H9 (cell line): ENCODE measurements at regions not wholly inside any gene's neighbourhood (a gene's known extent, or its start where the extent isn't known, plus 50 kb on each side); places are given as distances from the start of the nearest gene placed in this dataset.

Experiments
- DNase-seq: peaks from one replicate; pipeline ENCODE4 v3.0.0-alpha.2; 2017
- H2AFZ ChIP-seq: one replicate; pipeline ENCODE4 v1.6.1; 2013; ENCODE audit warnings: mild to moderate bottlenecking, low read length, control low read depth, moderate library complexity
- H2AK5ac ChIP-seq: 2 replicates; pipeline ENCODE4 v1.6.1; 2013; ENCODE audit warnings: low read length, control low read depth, mixed read lengths; ENCODE audit not compliant: insufficient read length
- H2BK120ac ChIP-seq: one replicate; pipeline ENCODE4 v1.6.1; 2013; ENCODE audit warnings: low read depth, mild to moderate bottlenecking, low read length, control low read depth, inconsistent platforms; ENCODE audit not compliant: poor library complexity, severe bottlenecking
- H2BK12ac ChIP-seq: 2 replicates; pipeline ENCODE4 v1.6.1; 2013; ENCODE audit warnings: low read length, control low read depth, mixed read lengths, low read depth; ENCODE audit not compliant: insufficient read length
- H2BK15ac ChIP-seq: 2 replicates; pipeline ENCODE4 v1.6.1; 2013; ENCODE audit warnings: low read depth, low read length, control low read depth
- H2BK20ac ChIP-seq: one replicate; pipeline ENCODE4 v1.6.1; 2013; ENCODE audit warnings: low read depth, mild to moderate bottlenecking, low read length, control low read depth, inconsistent platforms; ENCODE audit not compliant: poor library complexity, severe bottlenecking
- H2BK5ac ChIP-seq: 2 replicates; pipeline ENCODE4 v1.6.1; 2013; ENCODE audit warnings: low read length, control low read depth, mixed read lengths; ENCODE audit not compliant: insufficient read length
- H3K14ac ChIP-seq: 2 replicates; pipeline ENCODE4 v1.6.1; 2013; ENCODE audit warnings: low read length, control low read depth; ENCODE audit not compliant: insufficient read depth
- H3K18ac ChIP-seq: 2 replicates; pipeline ENCODE4 v1.6.1; 2013; ENCODE audit warnings: low read depth, mild to moderate bottlenecking, mixed read lengths, low read length, control low read depth; ENCODE audit not compliant: insufficient read length
- H3K23ac ChIP-seq: 2 replicates; pipeline ENCODE4 v1.6.1; 2013; ENCODE audit warnings: low read length, control low read depth, mixed read lengths, low read depth; ENCODE audit not compliant: insufficient read length
- H3K23me2 ChIP-seq: 2 replicates; pipeline ENCODE4 v1.6.1; 2013; ENCODE audit warnings: low read depth, mild to moderate bottlenecking, mixed read lengths, low read length, control low read depth; ENCODE audit not compliant: insufficient read length, poor library complexity, severe bottlenecking
- H3K27ac ChIP-seq: 2 replicates; pipeline ENCODE4 v1.5.1; 2013; ENCODE audit warnings: low read length, control low read depth, mixed read lengths, low read depth; ENCODE audit not compliant: insufficient read length
- H3K27me3 ChIP-seq: 2 replicates; pipeline ENCODE4 v1.6.1; 2013; ENCODE audit warnings: low read length, control low read depth, inconsistent platforms; ENCODE audit not compliant: insufficient read depth
- H3K4ac ChIP-seq: 2 replicates; pipeline ENCODE4 v1.6.1; 2013; ENCODE audit warnings: low read depth, mild to moderate bottlenecking, control low read depth, inconsistent platforms, low read length, moderate library complexity
- H3K4me1 ChIP-seq: 2 replicates; pipeline ENCODE4 v1.6.1; 2013; ENCODE audit warnings: low read length, control low read depth, inconsistent platforms; ENCODE audit not compliant: insufficient read depth
- H3K4me2 ChIP-seq: 2 replicates; pipeline ENCODE4 v1.6.1; 2013; ENCODE audit warnings: low read length, control low read depth, mixed read lengths; ENCODE audit not compliant: insufficient read length, insufficient read depth
- H3K56ac ChIP-seq: 2 replicates; pipeline ENCODE4 v1.6.1; 2013; ENCODE audit warnings: low read depth, mild to moderate bottlenecking, mixed read lengths, low read length, control low read depth; ENCODE audit not compliant: insufficient read length
- H3K79me1 ChIP-seq: 2 replicates; pipeline ENCODE4 v1.6.1; 2013; ENCODE audit warnings: low read depth, mild to moderate bottlenecking, moderate library complexity, low read length, control low read depth, inconsistent platforms; ENCODE audit not compliant: insufficient read depth, poor library complexity, severe bottlenecking
- H3K79me2 ChIP-seq: 2 replicates; pipeline ENCODE4 v1.6.1; 2013; ENCODE audit warnings: low read length, control low read depth, inconsistent platforms; ENCODE audit not compliant: insufficient read depth
- H3K9ac ChIP-seq: 2 replicates; pipeline ENCODE4 v1.6.1; 2013; ENCODE audit warnings: low read length, control low read depth, mixed read lengths; ENCODE audit not compliant: insufficient read length; ENCODE audit errors: extremely low read depth
- H3K9me3 ChIP-seq: one replicate; pipeline ENCODE4 v1.6.1; 2013; ENCODE audit warnings: low read depth, low read length, inconsistent platforms; ENCODE audit not compliant: control insufficient read depth
- H3T11ph ChIP-seq: one replicate; pipeline ENCODE4 v1.6.1; 2013; ENCODE audit warnings: mild to moderate bottlenecking, low read length, control low read depth, inconsistent platforms
- H4K20me1 ChIP-seq: one replicate; pipeline ENCODE4 v1.6.1; 2013; ENCODE audit not compliant: control insufficient read depth, insufficient read length, insufficient read depth
- H4K5ac ChIP-seq: 2 replicates; pipeline ENCODE4 v1.6.1; 2013; ENCODE audit warnings: low read depth, mild to moderate bottlenecking, mixed read lengths, low read length, control low read depth; ENCODE audit not compliant: insufficient read length
- H4K8ac ChIP-seq: replicated peaks from 2 replicates; pipeline ENCODE4 v1.6.1; 2013; ENCODE audit warnings: low read length, control low read depth, mixed read lengths, low read depth; ENCODE audit not compliant: insufficient read length
- H4K91ac ChIP-seq: 2 replicates; pipeline ENCODE4 v1.6.1; 2013; ENCODE audit warnings: low read depth, mild to moderate bottlenecking, moderate library complexity, mixed read lengths, low read length, control low read depth; ENCODE audit not compliant: insufficient read length
- H3K27ac Mint-ChIP-seq, 3 experiments: 2 replicates in 2 of 3; 3 replicates in 1 of 3; pipeline ENCODE4 v1.8.0; 2020 to 2021; ENCODE audit warnings: mixed read lengths in 3 of 3, mild to moderate bottlenecking in 1 of 3, moderate library complexity in 1 of 3
- H3K27me3 Mint-ChIP-seq: 2 replicates; pipeline ENCODE4 v1.8.0; 2021; ENCODE audit warnings: low read depth, mild to moderate bottlenecking, moderate library complexity, mixed read lengths
- H3K36me3 Mint-ChIP-seq, 3 experiments: 2 replicates in 2 of 3; 3 replicates in 1 of 3; pipeline ENCODE4 v1.8.0; 2020 to 2021; ENCODE audit warnings: low read depth in 3 of 3, mixed read lengths in 3 of 3; ENCODE audit not compliant: insufficient read depth in 1 of 3
- H3K4me1 Mint-ChIP-seq, 2 experiments: 2 replicates each; pipeline ENCODE4 v1.8.0; 2020; ENCODE audit warnings: mixed read lengths in 2 of 2
- H3K4me3 Mint-ChIP-seq, 2 experiments: 2 replicates in 1 of 2; 3 replicates in 1 of 2; pipeline ENCODE4 v1.8.0; 2020 to 2021; ENCODE audit warnings: mild to moderate bottlenecking in 2 of 2, mixed read lengths in 2 of 2, moderate library complexity in 1 of 2
- H3K9me3 Mint-ChIP-seq, 2 experiments: 2 replicates in 1 of 2; 3 replicates in 1 of 2; pipeline ENCODE4 v1.8.0; 2020; ENCODE audit warnings: mild to moderate bottlenecking in 2 of 2, mixed read lengths in 2 of 2, moderate library complexity in 1 of 2
- WGBS: extraction: QIAGEN DNeasy Blood & Tissue Kit; methylation state at CpG from one replicate; pipeline ENCODE4 v1.1.7; 2013; ENCODE audit warnings: missing lambda C conversion rate, low lambda C conversion rate, mixed read lengths; ENCODE audit not compliant: insufficient read length; ENCODE audit errors: extremely low coverage; 5-methylcytosine and 5-hydroxymethylcytosine counted together
- TF ChIP-seq, protein P1 (sequence below): fragments of 200-600 bp; sonication (generic); conservative IDR thresholded peaks from 3 replicates; pipeline ENCODE4 v1.8.0; 2021; ENCODE audit warnings: antibody characterized with exemption, mild to moderate bottlenecking

- Mint-ChIP-seq H3K27me3 (peaks cover 21% of the 10 kb centered on the region), H3K4me1 (peaks cover 20 to 25% of the 10 kb centered on the region in 2 experiments), H3K36me3 (no peaks in the 10 kb centered on the region), H3K4me3 (no peak overlapping the region), H3K9me3 (no peaks in the 10 kb centered on the region; a peak in 1 of 5 replicates), H3K27ac (no peak overlapping the region)
- H3K18ac ChIP-seq: no peak overlapping the region
- no peak overlapping the region for H3T11ph ChIP-seq
- no peak for DNase-seq
- no peak overlapping the region for H2BK120ac ChIP-seq
- H3K23me2 ChIP-seq: no peaks in the 10 kb centered on the region
- H3K4me1 ChIP-seq: no peaks in the 10 kb centered on the region; the same call in 1 of the 2 replicates
- no peak overlapping the region for H4K8ac ChIP-seq
- no peaks in the 10 kb centered on the region for H3K9me3 ChIP-seq
- H3K79me2 ChIP-seq: no peaks in the 10 kb centered on the region
- no peak overlapping the region for H3K56ac ChIP-seq
- H3K27ac ChIP-seq: no peak overlapping the region
- no peak overlapping the region for H2BK20ac ChIP-seq
- no peaks in the 10 kb centered on the region for H3K27me3 ChIP-seq
- H2AFZ ChIP-seq: no peak overlapping the region
- WGBS: no CpG with 5 or more reads among the region's 3 CpGs
- no peak overlapping the region for H2BK12ac ChIP-seq
- no peaks in the 10 kb centered on the region for H4K20me1 ChIP-seq
- TF ChIP-seq, protein P1, sequence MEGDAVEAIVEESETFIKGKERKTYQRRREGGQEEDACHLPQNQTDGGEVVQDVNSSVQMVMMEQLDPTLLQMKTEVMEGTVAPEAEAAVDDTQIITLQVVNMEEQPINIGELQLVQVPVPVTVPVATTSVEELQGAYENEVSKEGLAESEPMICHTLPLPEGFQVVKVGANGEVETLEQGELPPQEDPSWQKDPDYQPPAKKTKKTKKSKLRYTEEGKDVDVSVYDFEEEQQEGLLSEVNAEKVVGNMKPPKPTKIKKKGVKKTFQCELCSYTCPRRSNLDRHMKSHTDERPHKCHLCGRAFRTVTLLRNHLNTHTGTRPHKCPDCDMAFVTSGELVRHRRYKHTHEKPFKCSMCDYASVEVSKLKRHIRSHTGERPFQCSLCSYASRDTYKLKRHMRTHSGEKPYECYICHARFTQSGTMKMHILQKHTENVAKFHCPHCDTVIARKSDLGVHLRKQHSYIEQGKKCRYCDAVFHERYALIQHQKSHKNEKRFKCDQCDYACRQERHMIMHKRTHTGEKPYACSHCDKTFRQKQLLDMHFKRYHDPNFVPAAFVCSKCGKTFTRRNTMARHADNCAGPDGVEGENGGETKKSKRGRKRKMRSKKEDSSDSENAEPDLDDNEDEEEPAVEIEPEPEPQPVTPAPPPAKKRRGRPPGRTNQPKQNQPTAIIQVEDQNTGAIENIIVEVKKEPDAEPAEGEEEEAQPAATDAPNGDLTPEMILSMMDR: no peak
- no peak overlapping the region for H3K4ac ChIP-seq
- H3K79me1 ChIP-seq: no peaks in the 10 kb centered on the region
- no peak overlapping the region for H2BK15ac ChIP-seq
- no peak overlapping the region for H3K23ac ChIP-seq
- no peak overlapping the region for H4K5ac ChIP-seq
- H3K4me2 ChIP-seq: no peak overlapping the region
- no peak overlapping the region for H2AK5ac ChIP-seq
- H4K91ac ChIP-seq: no peak overlapping the region
- H2BK5ac ChIP-seq: no peak overlapping the region
- H3K14ac ChIP-seq: no peak overlapping the region
- no peak overlapping the region for H3K9ac ChIP-seq
Measured at GRCh38 chr10:78817361-78817760, 251.4 kb upstream of the ZMIZ1 start.
